ENCODE measurements at regions not wholly inside any gene's neighbourhood (a gene's known extent, or its start where the extent isn't known, plus 50 kb on each side); places are given as distances from the start of the nearest gene placed in this dataset.

DNA sequence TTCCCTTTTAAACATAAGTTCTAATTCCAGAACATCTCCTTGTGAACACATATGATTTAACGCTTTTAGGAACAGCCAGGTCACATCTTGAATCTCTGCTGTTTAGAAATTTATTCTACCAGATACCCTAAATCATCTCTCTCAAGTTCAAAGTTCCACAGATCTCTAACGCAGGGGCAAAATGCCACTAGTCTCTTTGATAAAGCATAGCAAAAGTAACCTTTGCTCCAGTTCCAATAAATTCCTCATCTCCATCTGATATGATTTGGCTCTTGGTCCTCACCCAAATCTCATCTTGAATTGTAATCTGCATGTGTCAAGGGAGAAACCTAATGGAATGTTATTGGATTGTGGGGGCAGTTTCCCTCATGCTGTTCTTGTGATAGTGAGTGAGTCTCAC is 96.3 kb upstream of the PLEKHA5 start:
- DNase-seq (ENCODE audit: low spot score) = no peak
- TF ChIP-seq, protein P1, sequence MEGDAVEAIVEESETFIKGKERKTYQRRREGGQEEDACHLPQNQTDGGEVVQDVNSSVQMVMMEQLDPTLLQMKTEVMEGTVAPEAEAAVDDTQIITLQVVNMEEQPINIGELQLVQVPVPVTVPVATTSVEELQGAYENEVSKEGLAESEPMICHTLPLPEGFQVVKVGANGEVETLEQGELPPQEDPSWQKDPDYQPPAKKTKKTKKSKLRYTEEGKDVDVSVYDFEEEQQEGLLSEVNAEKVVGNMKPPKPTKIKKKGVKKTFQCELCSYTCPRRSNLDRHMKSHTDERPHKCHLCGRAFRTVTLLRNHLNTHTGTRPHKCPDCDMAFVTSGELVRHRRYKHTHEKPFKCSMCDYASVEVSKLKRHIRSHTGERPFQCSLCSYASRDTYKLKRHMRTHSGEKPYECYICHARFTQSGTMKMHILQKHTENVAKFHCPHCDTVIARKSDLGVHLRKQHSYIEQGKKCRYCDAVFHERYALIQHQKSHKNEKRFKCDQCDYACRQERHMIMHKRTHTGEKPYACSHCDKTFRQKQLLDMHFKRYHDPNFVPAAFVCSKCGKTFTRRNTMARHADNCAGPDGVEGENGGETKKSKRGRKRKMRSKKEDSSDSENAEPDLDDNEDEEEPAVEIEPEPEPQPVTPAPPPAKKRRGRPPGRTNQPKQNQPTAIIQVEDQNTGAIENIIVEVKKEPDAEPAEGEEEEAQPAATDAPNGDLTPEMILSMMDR (IDR thresholded peaks at IDR 0.05; ENCODE audit: unreplicated experiment) = no peak
- Mint-ChIP-seq H3K4me1 (ENCODE audit: unreplicated experiment) (peaks cover 15% of the 10 kb centered on the region), H3K27ac (ENCODE audit: unreplicated experiment) (no peak overlapping the region), H3K27me3 (ENCODE audit: unreplicated experiment) (peaks cover 4% of the 10 kb centered on the region), H3K4me3 (ENCODE audit: unreplicated experiment) (no peak overlapping the region), H3K9me3 (ENCODE audit: unreplicated experiment) (peaks cover 7% of the 10 kb centered on the region), H3K36me3 (ENCODE audit: low read depth, unreplicated experiment) (peaks cover 10% of the 10 kb centered on the region)

DNA sequence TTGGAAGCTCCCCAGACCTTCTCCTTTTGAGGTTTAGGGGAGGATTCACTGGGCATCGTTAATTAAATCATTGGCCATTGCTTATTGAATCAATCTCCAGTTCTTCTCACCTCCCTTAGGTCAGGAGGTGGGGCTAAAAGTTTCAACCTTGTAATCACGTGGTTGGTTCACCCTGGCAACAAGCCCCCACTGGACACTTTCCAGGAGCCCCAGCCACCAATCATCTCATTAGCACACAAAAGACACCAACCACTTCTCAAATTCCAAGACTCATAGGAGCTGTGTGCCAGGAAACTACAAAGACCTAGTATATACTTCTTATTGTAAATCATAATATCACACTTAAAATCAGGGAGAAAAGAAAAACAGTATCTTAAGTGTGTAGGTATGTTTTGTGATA is 94.6 kb upstream of the PLEKHA5 start:
- Mint-ChIP-seq H3K4me1 (ENCODE audit: unreplicated experiment) (peaks cover 15% of the 10 kb centered on the region), H3K27ac (ENCODE audit: unreplicated experiment) (no peak overlapping the region), H3K27me3 (ENCODE audit: unreplicated experiment) (peaks cover 4% of the 10 kb centered on the region), H3K9me3 (ENCODE audit: unreplicated experiment) (peaks cover 7% of the 10 kb centered on the region), H3K4me3 (ENCODE audit: unreplicated experiment) (no peak overlapping the region), H3K36me3 (ENCODE audit: low read depth, unreplicated experiment) (peaks cover 10% of the 10 kb centered on the region)
- TF ChIP-seq, protein P1 (IDR thresholded peaks at IDR 0.05; ENCODE audit: unreplicated experiment) = no peak
- DNase-seq (ENCODE audit: low spot score) = no peak

DNA sequence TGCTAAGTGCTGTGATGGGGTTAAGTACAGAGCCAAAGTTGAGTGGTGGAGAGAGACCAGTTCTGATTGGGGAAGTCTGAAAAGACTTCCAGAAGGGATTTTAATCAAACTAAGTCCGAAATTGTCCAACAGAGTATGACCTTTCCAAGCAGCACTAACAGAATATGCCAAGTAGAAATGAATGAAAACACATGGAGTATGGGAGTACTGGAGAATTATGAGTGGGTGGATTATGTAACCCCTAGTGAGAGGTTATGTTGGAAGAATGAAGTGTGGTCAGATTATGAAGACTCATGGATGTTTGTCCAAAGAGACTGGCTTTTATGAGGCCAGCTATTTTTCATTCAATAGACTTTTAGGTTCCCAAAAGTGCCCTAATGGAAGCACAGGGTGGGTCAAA is 94.0 kb upstream of the PLEKHA5 start:
- Mint-ChIP-seq H3K9me3 (ENCODE audit: unreplicated experiment) (peaks cover 7% of the 10 kb centered on the region), H3K4me1 (ENCODE audit: unreplicated experiment) (peaks cover 15% of the 10 kb centered on the region), H3K27ac (ENCODE audit: unreplicated experiment) (no peak overlapping the region), H3K4me3 (ENCODE audit: unreplicated experiment) (no peak overlapping the region), H3K36me3 (ENCODE audit: low read depth, unreplicated experiment) (peaks cover 10% of the 10 kb centered on the region), H3K27me3 (ENCODE audit: unreplicated experiment) (peaks cover 4% of the 10 kb centered on the region)
- no peak for DNase-seq (ENCODE audit: low spot score)
- TF ChIP-seq, protein P1 (IDR thresholded peaks at IDR 0.05; ENCODE audit: unreplicated experiment) = no peak

DNA sequence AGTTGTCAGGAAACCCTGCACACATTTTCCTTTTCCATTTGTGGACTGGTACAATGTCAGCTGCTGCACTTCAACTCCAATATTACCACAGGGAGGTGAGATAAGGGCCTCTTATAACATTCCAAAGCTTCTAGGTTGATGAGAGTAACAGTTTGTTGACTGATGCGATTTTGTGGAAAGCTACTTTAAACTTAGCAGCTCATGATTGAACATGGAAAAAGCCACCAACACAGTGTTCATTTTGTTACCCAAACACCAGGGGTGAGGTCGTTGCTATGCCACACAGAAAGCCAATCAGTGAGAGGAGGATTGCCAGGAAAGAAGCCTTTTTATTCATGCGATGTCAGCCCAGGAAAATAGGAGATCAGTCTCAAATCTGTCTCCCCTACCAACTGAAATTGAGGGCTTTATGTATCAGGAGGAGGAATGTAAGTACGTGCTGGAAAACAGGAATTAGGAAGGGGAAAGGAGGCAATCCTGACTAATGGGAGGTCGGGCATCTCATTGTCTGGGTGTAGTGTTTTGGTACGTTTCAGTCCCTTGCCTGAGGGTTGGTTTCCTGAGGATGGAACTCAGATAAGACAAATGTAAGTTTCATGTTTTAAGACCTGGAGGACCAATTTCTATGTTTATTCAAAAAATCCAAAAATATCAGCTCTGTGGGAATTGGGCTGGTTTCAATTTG is 92.7 kb upstream of the PLEKHA5 start:
- H3K27me3 Mint-ChIP-seq (ENCODE audit: unreplicated experiment) = peaks cover 3% of the 10 kb centered on the region
- TF ChIP-seq, protein P1 (IDR thresholded peaks at IDR 0.05; ENCODE audit: unreplicated experiment) = no peak
- H3K9me3 Mint-ChIP-seq (ENCODE audit: unreplicated experiment) = peaks cover 4% of the 10 kb centered on the region
- peak overlapping the region; percentile 53 for H3K27ac Mint-ChIP-seq (ENCODE audit: unreplicated experiment)
- H3K36me3 Mint-ChIP-seq (ENCODE audit: low read depth, unreplicated experiment) = peaks cover 7% of the 10 kb centered on the region
- H3K4me3 Mint-ChIP-seq (ENCODE audit: unreplicated experiment) = no peak overlapping the region
- peaks cover 15% of the 10 kb centered on the region for H3K4me1 Mint-ChIP-seq (ENCODE audit: unreplicated experiment)
- no peak for DNase-seq (ENCODE audit: low spot score)

DNA sequence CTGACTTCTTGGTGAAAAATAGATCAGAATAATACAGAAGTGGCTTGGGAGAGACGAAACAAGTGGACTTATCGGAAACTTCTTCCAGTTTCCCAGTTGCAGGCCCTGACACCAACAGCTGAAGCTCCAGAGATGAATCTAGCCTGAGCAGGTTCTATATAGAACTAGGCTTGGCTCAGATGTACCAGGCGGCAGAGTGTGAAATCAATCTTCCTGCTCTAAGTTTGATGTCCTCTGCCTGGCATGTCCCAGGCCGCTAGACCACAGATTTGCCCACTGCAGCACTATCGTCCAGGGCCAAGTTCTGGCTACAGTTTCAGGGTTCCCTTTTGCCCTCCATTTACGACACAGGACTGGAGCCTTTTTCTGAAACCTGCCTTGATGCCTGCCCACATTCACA is 91.3 kb upstream of the PLEKHA5 start:
- TF ChIP-seq, protein P1 (IDR thresholded peaks at IDR 0.05; ENCODE audit: unreplicated experiment) = no peak
- H3K4me3 Mint-ChIP-seq (ENCODE audit: unreplicated experiment) = no peak overlapping the region
- peaks cover 3% of the 10 kb centered on the region for H3K27me3 Mint-ChIP-seq (ENCODE audit: unreplicated experiment)
- no peaks in the 10 kb centered on the region for H3K9me3 Mint-ChIP-seq (ENCODE audit: unreplicated experiment)
- H3K4me1 Mint-ChIP-seq (ENCODE audit: unreplicated experiment) = peaks cover 15% of the 10 kb centered on the region
- no peak overlapping the region for H3K27ac Mint-ChIP-seq (ENCODE audit: unreplicated experiment)
- H3K36me3 Mint-ChIP-seq (ENCODE audit: low read depth, unreplicated experiment) = peaks cover 4% of the 10 kb centered on the region
- DNase-seq (ENCODE audit: low spot score) = no peak
